ENCODE measurements at regions not wholly inside any gene's neighbourhood (a gene's known extent, or its start where the extent isn't known, plus 50 kb on each side); places are given as distances from the start of the nearest gene placed in this dataset.

- Histone ChIP-seq H3K36me3 (ENCODE audit: control insufficient read depth, low read depth, low read length) (no peaks in the 10 kb centered on the region), H3K9ac (ENCODE audit: low read length) (no peak overlapping the region), H3K9me3 (ENCODE audit: control insufficient read depth, low read depth, low read length) (no peaks in the 10 kb centered on the region), H3K4me1 (ENCODE audit: control insufficient read depth, low read depth, low read length) (peaks cover 7% of the 10 kb centered on the region), H3K27ac (ENCODE audit: low read length) (no peak overlapping the region), H3K27me3 (ENCODE audit: control insufficient read depth, insufficient read depth, low read length) (no peaks in the 10 kb centered on the region), H3K4me3 (ENCODE audit: low read length) (no peak overlapping the region)
These were observed 1737.8 kb upstream of the PRR20A start for GRCh38 chr13:55402870-55403269.

DNA sequence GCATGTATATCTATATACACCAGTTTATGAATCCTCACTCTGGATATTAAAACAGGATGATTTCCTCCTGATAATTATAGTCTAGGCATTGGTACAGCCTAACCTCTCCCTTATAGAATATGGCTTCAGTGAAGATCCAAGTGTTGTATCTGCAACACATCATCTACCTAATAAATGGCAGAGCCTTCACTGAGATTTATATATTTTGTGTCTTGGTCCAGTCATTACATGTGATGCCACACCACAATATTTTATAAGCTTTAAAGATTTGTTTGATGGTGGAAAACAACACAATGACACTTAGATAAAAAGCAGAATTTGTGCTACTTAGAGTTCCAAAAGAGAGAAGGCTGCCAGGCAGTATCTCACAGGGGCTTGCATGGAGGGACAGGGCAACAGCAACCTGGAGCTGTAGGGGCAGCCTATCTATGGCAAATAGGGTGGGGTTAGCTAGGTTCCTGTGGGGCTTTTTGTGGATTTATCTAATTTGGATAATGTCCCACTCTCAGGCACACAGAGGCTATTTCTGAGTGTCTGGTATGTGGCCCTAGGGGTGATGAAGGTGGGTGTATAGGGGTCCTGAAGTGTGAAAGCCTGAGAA, 1736.7 kb upstream of the PRR20A start:
- no peaks in the 10 kb centered on the region for H3K36me3 ChIP-seq (ENCODE audit: control insufficient read depth, low read depth, low read length)
- peaks cover 7% of the 10 kb centered on the region for H3K4me1 ChIP-seq (ENCODE audit: control insufficient read depth, low read depth, low read length)
- H3K4me3 ChIP-seq (ENCODE audit: low read length) = no peak overlapping the region

GRCh38 chr13:55410398-55411330, 1730.1 kb upstream of the PRR20A start:
- H3K27ac ChIP-seq (ENCODE audit: low read length) = no peak overlapping the region
- H3K4me1 ChIP-seq (ENCODE audit: control insufficient read depth, low read depth, low read length) = peaks cover 5% of the 10 kb centered on the region
- no peaks in the 10 kb centered on the region for H3K36me3 ChIP-seq (ENCODE audit: control insufficient read depth, low read depth, low read length)
- H3K27me3 ChIP-seq (ENCODE audit: control insufficient read depth, insufficient read depth, low read length) = no peaks in the 10 kb centered on the region
- no peak overlapping the region for H3K9ac ChIP-seq (ENCODE audit: low read length)
- no peak overlapping the region for H3K4me3 ChIP-seq (ENCODE audit: low read length)
- no peaks in the 10 kb centered on the region for H3K9me3 ChIP-seq (ENCODE audit: control insufficient read depth, low read depth, low read length)

More for the DNA sequence above, 1736.7 kb upstream of the PRR20A start:
- Histone ChIP-seq H3K9me3 (ENCODE audit: control insufficient read depth, low read depth, low read length) (no peaks in the 10 kb centered on the region), H3K27ac (ENCODE audit: low read length) (no peak overlapping the region), H3K9ac (ENCODE audit: low read length) (no peak overlapping the region), H3K27me3 (ENCODE audit: control insufficient read depth, insufficient read depth, low read length) (no peaks in the 10 kb centered on the region)

DNA sequence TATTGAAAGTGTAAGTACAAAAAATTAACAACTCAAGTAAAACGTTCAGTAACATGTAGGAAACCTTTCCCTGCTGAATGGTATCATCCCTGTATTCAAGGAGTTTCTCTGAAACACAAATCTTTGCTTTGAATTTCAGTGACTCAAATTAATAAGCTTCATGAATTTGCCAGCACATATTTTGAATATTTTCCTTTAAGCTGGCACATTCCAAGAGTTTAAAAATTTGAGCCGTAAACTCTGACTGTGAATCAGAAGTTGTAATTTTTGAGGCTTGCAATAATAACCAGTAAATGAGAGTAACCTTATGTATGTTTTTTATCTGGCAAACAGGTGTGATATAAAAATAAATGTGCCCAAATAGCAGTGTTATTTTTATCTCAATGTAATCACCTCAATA, 1722.6 kb upstream of the PRR20A start:
- Histone ChIP-seq H3K27me3 (ENCODE audit: control insufficient read depth, insufficient read depth, low read length) (no peaks in the 10 kb centered on the region), H3K4me3 (ENCODE audit: low read length) (no peak overlapping the region), H3K4me1 (ENCODE audit: control insufficient read depth, low read depth, low read length) (no peaks in the 10 kb centered on the region), H3K27ac (ENCODE audit: low read length) (no peak overlapping the region), H3K9ac (ENCODE audit: low read length) (no peak overlapping the region), H3K9me3 (ENCODE audit: control insufficient read depth, low read depth, low read length) (no peaks in the 10 kb centered on the region), H3K36me3 (ENCODE audit: control insufficient read depth, low read depth, low read length) (no peaks in the 10 kb centered on the region)

GRCh38 chr13:55432814-55433213, 1707.9 kb upstream of the PRR20A start:
- Histone ChIP-seq H3K36me3 (ENCODE audit: control insufficient read depth, low read depth, low read length) (no peaks in the 10 kb centered on the region), H3K27ac (ENCODE audit: low read length) (no peak overlapping the region), H3K27me3 (ENCODE audit: control insufficient read depth, insufficient read depth, low read length) (no peaks in the 10 kb centered on the region), H3K4me1 (ENCODE audit: control insufficient read depth, low read depth, low read length) (peaks cover 11% of the 10 kb centered on the region), H3K4me3 (ENCODE audit: low read length) (no peak overlapping the region), H3K9me3 (ENCODE audit: control insufficient read depth, low read depth, low read length) (no peaks in the 10 kb centered on the region), H3K9ac (ENCODE audit: low read length) (no peak overlapping the region)

- Histone ChIP-seq H3K9ac (ENCODE audit: low read length) (no peak overlapping the region), H3K4me1 (ENCODE audit: control insufficient read depth, low read depth, low read length) (peaks cover 27% of the 10 kb centered on the region), H3K36me3 (ENCODE audit: control insufficient read depth, low read depth, low read length) (no peaks in the 10 kb centered on the region), H3K27ac (ENCODE audit: low read length) (no peak overlapping the region), H3K27me3 (ENCODE audit: control insufficient read depth, insufficient read depth, low read length) (no peaks in the 10 kb centered on the region), H3K9me3 (ENCODE audit: control insufficient read depth, low read depth, low read length) (no peaks in the 10 kb centered on the region), H3K4me3 (ENCODE audit: low read length) (no peak overlapping the region)
These were observed 1703.6 kb upstream of the PRR20A start for GRCh38 chr13:55437162-55437561.

DNA sequence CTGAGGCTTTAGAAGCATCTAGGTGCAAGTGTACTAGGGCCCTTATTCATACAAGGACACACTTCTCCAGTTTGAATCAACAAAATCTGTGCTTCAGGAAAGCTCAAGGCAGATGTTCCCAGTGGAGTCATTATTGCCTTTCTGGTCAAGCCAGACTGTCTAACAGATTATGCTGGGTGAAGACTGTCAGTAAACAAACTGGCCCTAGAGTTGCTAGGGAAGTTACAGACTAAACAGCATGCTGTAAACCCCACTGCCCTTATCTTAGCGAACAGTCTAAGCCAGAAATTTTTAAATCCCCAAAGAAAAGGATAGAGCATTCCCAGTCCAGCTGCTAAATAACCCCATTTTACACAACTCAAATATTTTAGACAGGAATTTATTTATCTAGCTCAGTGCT, 1701.3 kb upstream of the PRR20A start:
- H3K9me3 ChIP-seq (ENCODE audit: control insufficient read depth, low read depth, low read length) = no peaks in the 10 kb centered on the region
- H3K36me3 ChIP-seq (ENCODE audit: control insufficient read depth, low read depth, low read length) = no peaks in the 10 kb centered on the region
- no peak overlapping the region for H3K9ac ChIP-seq (ENCODE audit: low read length)
- H3K4me1 ChIP-seq (ENCODE audit: control insufficient read depth, low read depth, low read length) = peaks cover 27% of the 10 kb centered on the region
- no peak overlapping the region for H3K4me3 ChIP-seq (ENCODE audit: low read length)
- H3K27ac ChIP-seq (ENCODE audit: low read length) = no peak overlapping the region
- H3K27me3 ChIP-seq (ENCODE audit: control insufficient read depth, insufficient read depth, low read length) = no peaks in the 10 kb centered on the region

GRCh38 chr13:55440465-55441085, 1700.1 kb upstream of the PRR20A start:
- Histone ChIP-seq H3K9me3 (ENCODE audit: control insufficient read depth, low read depth, low read length) (no peaks in the 10 kb centered on the region), H3K4me3 (ENCODE audit: low read length) (no peak overlapping the region), H3K4me1 (ENCODE audit: control insufficient read depth, low read depth, low read length) (peaks cover 27% of the 10 kb centered on the region), H3K27me3 (ENCODE audit: control insufficient read depth, insufficient read depth, low read length) (no peaks in the 10 kb centered on the region), H3K9ac (ENCODE audit: low read length) (no peak overlapping the region), H3K27ac (ENCODE audit: low read length) (no peak overlapping the region), H3K36me3 (ENCODE audit: control insufficient read depth, low read depth, low read length) (no peaks in the 10 kb centered on the region)

DNA sequence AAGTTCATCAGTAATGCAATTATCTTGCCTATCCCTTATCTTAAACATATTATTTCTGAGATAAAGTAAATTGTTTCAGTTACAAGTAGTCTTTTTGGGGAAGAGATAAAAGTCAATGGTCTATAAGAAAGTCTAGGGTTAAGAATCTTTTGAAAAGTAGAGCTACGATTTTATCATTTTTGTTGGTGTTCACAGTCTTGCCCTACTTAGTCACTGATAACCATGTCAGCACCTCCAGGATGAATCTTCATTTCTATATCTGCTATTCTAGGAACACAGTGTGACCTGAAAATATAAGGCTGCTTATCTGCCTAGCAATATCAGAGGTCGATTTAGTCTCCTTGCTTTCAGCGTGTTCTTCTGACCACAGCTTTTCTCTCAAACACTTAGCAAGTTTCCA, 1676.5 kb upstream of the PRR20A start:
- no peaks in the 10 kb centered on the region for H3K4me1 ChIP-seq (ENCODE audit: control insufficient read depth, low read depth, low read length)
- no peak overlapping the region for H3K27ac ChIP-seq (ENCODE audit: low read length)
- H3K36me3 ChIP-seq (ENCODE audit: control insufficient read depth, low read depth, low read length) = no peaks in the 10 kb centered on the region
- no peaks in the 10 kb centered on the region for H3K27me3 ChIP-seq (ENCODE audit: control insufficient read depth, insufficient read depth, low read length)
- no peak overlapping the region for H3K4me3 ChIP-seq (ENCODE audit: low read length)
- H3K9ac ChIP-seq (ENCODE audit: low read length) = no peak overlapping the region
- H3K9me3 ChIP-seq (ENCODE audit: control insufficient read depth, low read depth, low read length) = no peaks in the 10 kb centered on the region

GRCh38 chr13:55467476-55467875, 1673.2 kb upstream of the PRR20A start:
- Histone ChIP-seq H3K9ac (ENCODE audit: low read length) (no peak overlapping the region), H3K27ac (ENCODE audit: low read length) (no peak overlapping the region), H3K4me3 (ENCODE audit: low read length) (no peak overlapping the region), H3K36me3 (ENCODE audit: control insufficient read depth, low read depth, low read length) (no peaks in the 10 kb centered on the region), H3K9me3 (ENCODE audit: control insufficient read depth, low read depth, low read length) (no peaks in the 10 kb centered on the region), H3K4me1 (ENCODE audit: control insufficient read depth, low read depth, low read length) (no peaks in the 10 kb centered on the region), H3K27me3 (ENCODE audit: control insufficient read depth, insufficient read depth, low read length) (no peaks in the 10 kb centered on the region)

GRCh38 chr13:55483626-55484158, 1657.0 kb upstream of the PRR20A start:
- no peak overlapping the region for H3K4me3 ChIP-seq (ENCODE audit: low read length)
- H3K27ac ChIP-seq (ENCODE audit: low read length) = no peak overlapping the region
- no peaks in the 10 kb centered on the region for H3K27me3 ChIP-seq (ENCODE audit: control insufficient read depth, insufficient read depth, low read length)
- H3K9me3 ChIP-seq (ENCODE audit: control insufficient read depth, low read depth, low read length) = no peaks in the 10 kb centered on the region
- no peaks in the 10 kb centered on the region for H3K4me1 ChIP-seq (ENCODE audit: control insufficient read depth, low read depth, low read length)
- H3K9ac ChIP-seq (ENCODE audit: low read length) = no peak overlapping the region
- no peaks in the 10 kb centered on the region for H3K36me3 ChIP-seq (ENCODE audit: control insufficient read depth, low read depth, low read length)
